SK-N-SH (cell line): ENCODE measurements at regions not wholly inside any gene's neighbourhood (a gene's known extent, or its start where the extent isn't known, plus 50 kb on each side); places are given as distances from the start of the nearest gene placed in this dataset.

Experiments used
- CTCF ChIP-seq: fragments of 200-600 bp; sonication (generic); IDR thresholded peaks from 2 replicates; pipeline ENCODE4 v1.6.1; 2017; ENCODE audit warnings: antibody characterized with exemption, mild to moderate bottlenecking, moderate library complexity
- EP300 ChIP-seq, 2 experiments: IDR thresholded peaks; 2 replicates each; pipeline versions ENCODE4 v1.4.0 to v1.6.1; 2012; ENCODE audit warnings: borderline replicate concordance in 1 of 2, low read depth in 1 of 2, low read length in 1 of 2

GRCh38 chr12:44929236-44929885 is 53.2 kb upstream of the NELL2 start (continued):
- TF ChIP-seq CTCF (no peak), EP300 (IDR thresholded peaks at IDR 0.05; ENCODE audit: borderline replicate concordance in 1 of 2, low read depth in 1 of 2, low read length in 1 of 2) (no peak)
